Neural cell (in vitro differentiated cells): ENCODE measurements at regions not wholly inside any gene's neighbourhood (a gene's known extent, or its start where the extent isn't known, plus 50 kb on each side); places are given as distances from the start of the nearest gene placed in this dataset.

Experiments used
- H2AFZ ChIP-seq: fragments of 200-600, 300-800 bp; sonication (generic), shearing (Covaris generic); 2 replicates; pipeline ENCODE4 v1.6.0; 2014; ENCODE audit warnings: low read depth, mild to moderate bottlenecking, antibody characterized with exemption, low read length, moderate library complexity
- H3F3A ChIP-seq: fragments of 200-600 bp; shearing (Covaris generic); 2 replicates; pipeline ENCODE4 v1.6.1; 2016; ENCODE audit warnings: mild to moderate bottlenecking, moderate library complexity, mixed read lengths, antibody characterized with exemption, low read length; ENCODE audit not compliant: insufficient read depth, poor library complexity, severe bottlenecking
- H3K27ac ChIP-seq: fragments of 200-600, 300-800 bp; sonication (generic), shearing (Covaris generic); 2 replicates; pipeline ENCODE4 v1.5.1; 2014; ENCODE audit warnings: mild to moderate bottlenecking, low read length, moderate library complexity
- H3K27me3 ChIP-seq: fragments of 300-800, 200-600 bp; sonication (generic), shearing (Covaris generic); 2 replicates; pipeline ENCODE4 v1.6.0; 2014; ENCODE audit warnings: mild to moderate bottlenecking, low read depth, low read length, moderate library complexity; ENCODE audit not compliant: insufficient read depth
- H3K36me3 ChIP-seq: fragments of 300-800, 200-600 bp; sonication (generic), shearing (Covaris generic); 2 replicates; pipeline ENCODE4 v1.5.1; 2014; ENCODE audit warnings: mild to moderate bottlenecking, antibody characterized with exemption, low read length, moderate library complexity; ENCODE audit not compliant: insufficient read depth
- H3K4me2 ChIP-seq: fragments of 300-800, 200-600 bp; sonication (generic), shearing (Covaris generic); 2 replicates; pipeline ENCODE4 v1.6.0; 2014; ENCODE audit warnings: mild to moderate bottlenecking, low read length
- H3K4me3 ChIP-seq: fragments of 300-800, 200-600 bp; sonication (generic), shearing (Covaris generic); 2 replicates; pipeline ENCODE4 v1.5.1; 2014; ENCODE audit warnings: mild to moderate bottlenecking, low read length, moderate library complexity
- H3K79me2 ChIP-seq: fragments of 200-600 bp; shearing (Covaris generic); replicated peaks from 2 replicates; pipeline ENCODE4 v1.6.0; 2014; ENCODE audit warnings: mild to moderate bottlenecking, low read length, moderate library complexity; ENCODE audit not compliant: insufficient read depth
- H3K9ac ChIP-seq: fragments of 300-800, 200-600 bp; sonication (generic), shearing (Covaris generic); 2 replicates; pipeline ENCODE4 v1.6.1; 2016; ENCODE audit warnings: mild to moderate bottlenecking, low read length, mixed read lengths
- H3K9me2 ChIP-seq: fragments of 200-600 bp; shearing (Covaris generic); 2 replicates; pipeline ENCODE4 v1.6.1; 2016; ENCODE audit warnings: mild to moderate bottlenecking, low read length, mixed read lengths; ENCODE audit not compliant: insufficient read depth
- H3K9me3 ChIP-seq: fragments of 200-600, 300-800 bp; sonication (generic), shearing (Covaris generic); 2 replicates; pipeline ENCODE4 v1.6.1; 2016; ENCODE audit warnings: mild to moderate bottlenecking, mixed run types, low read length, moderate library complexity, mixed read lengths
- H4K20me1 ChIP-seq: fragments of 200-600 bp; shearing (Covaris generic); 2 replicates; pipeline ENCODE4 v1.6.1; 2016; ENCODE audit warnings: mild to moderate bottlenecking, mixed run types; ENCODE audit not compliant: insufficient read depth
- CTCF ChIP-seq: fragments of 450-650 bp; IDR thresholded peaks from 2 replicates; pipeline ENCODE4 v1.5.1; 2014; ENCODE audit warnings: antibody characterized with exemption, mild to moderate bottlenecking, moderate library complexity; ENCODE audit not compliant: poor library complexity, severe bottlenecking
- EP300 ChIP-seq: fragments of 450-650 bp; conservative IDR thresholded peaks from 2 replicates; pipeline ENCODE4 v1.6.1; 2014; ENCODE audit warnings: antibody characterized with exemption, mild to moderate bottlenecking, moderate library complexity; ENCODE audit not compliant: poor library complexity, severe bottlenecking
- EZH2 ChIP-seq: fragments of 200-600, 300-800 bp; shearing (Covaris generic), sonication (generic); IDR thresholded peaks from 2 replicates; pipeline ENCODE4 v1.6.1; 2014; ENCODE audit warnings: antibody characterized with exemption, low read length, borderline replicate concordance, mild to moderate bottlenecking; ENCODE audit not compliant: insufficient read depth, poor library complexity, severe bottlenecking
- MXI1 ChIP-seq: fragments of 450-650 bp; conservative IDR thresholded peaks from 2 replicates; pipeline ENCODE4 v1.6.1; 2014; ENCODE audit warnings: antibody characterized with exemption, mild to moderate bottlenecking; ENCODE audit not compliant: poor library complexity, severe bottlenecking
- POLR2AphosphoS5 ChIP-seq: IDR thresholded peaks from 2 replicates; pipeline ENCODE4 v1.6.1; 2012
- RAD21 ChIP-seq: fragments of 450-650 bp; conservative IDR thresholded peaks from 2 replicates; pipeline ENCODE4 v1.6.1; 2014; ENCODE audit warnings: antibody characterized with exemption, mild to moderate bottlenecking, moderate library complexity
- REST ChIP-seq: IDR thresholded peaks from 2 replicates; pipeline ENCODE4 v1.6.1; 2012; ENCODE audit warnings: borderline replicate concordance
- SMC3 ChIP-seq: fragments of 450-650 bp; conservative IDR thresholded peaks from 2 replicates; pipeline ENCODE4 v1.6.1; 2014; ENCODE audit warnings: antibody characterized with exemption, mild to moderate bottlenecking, moderate library complexity; ENCODE audit not compliant: poor library complexity
- TAF1 ChIP-seq: IDR thresholded peaks from 2 replicates; pipeline ENCODE4 v1.6.1; 2012; ENCODE audit warnings: low read depth

GRCh38 chr22:19577422-19577966, 53.3 kb upstream of the CLDN5 start:
- no peaks in the 10 kb centered on the region for H3K9me3 ChIP-seq
- TF ChIP-seq REST (no peak), SMC3 (no peak), RAD21 (no peak), MXI1 (no peak), CTCF (no peak), POLR2AphosphoS5 (no peak), EZH2 (no peak)
- H3K27ac ChIP-seq, result no peak overlapping the region
- no peak overlapping the region for H3K9ac ChIP-seq
- H3K4me3 ChIP-seq, result no peak overlapping the region
- H4K20me1 ChIP-seq, result no peaks in the 10 kb centered on the region
- H3K36me3 ChIP-seq, result no peaks in the 10 kb centered on the region
- H3K27me3 ChIP-seq, result no peaks in the 10 kb centered on the region
- H3F3A ChIP-seq, result no peaks in the 10 kb centered on the region
- no peak overlapping the region for H2AFZ ChIP-seq
- H3K9me2 ChIP-seq, result no peaks in the 10 kb centered on the region
- no peaks in the 10 kb centered on the region for H3K79me2 ChIP-seq
- H3K4me2 ChIP-seq, result no peak overlapping the region

- Histone ChIP-seq H3K9me2 (no peaks in the 10 kb centered on the region), H3K36me3 (no peaks in the 10 kb centered on the region), H3K27ac (no peak overlapping the region), H3K9ac (no peak overlapping the region), H3K79me2 (no peaks in the 10 kb centered on the region), H3K27me3 (no peaks in the 10 kb centered on the region), H4K20me1 (no peaks in the 10 kb centered on the region), H2AFZ (no peak overlapping the region), H3K4me3 (no peak overlapping the region), H3K9me3 (no peaks in the 10 kb centered on the region), H3F3A (no peaks in the 10 kb centered on the region), H3K4me2 (no peak overlapping the region)
- TF ChIP-seq RAD21, result no peak
- no peak for TF ChIP-seq CTCF
- TF ChIP-seq POLR2AphosphoS5, result no peak
- no peak for TF ChIP-seq TAF1
- no peak for TF ChIP-seq MXI1
- no peak for TF ChIP-seq REST
- no peak for TF ChIP-seq EP300
- TF ChIP-seq EZH2, result no peak
- no peak for TF ChIP-seq SMC3
These were observed 54.2 kb upstream of the CLDN5 start for GRCh38 chr22:19578180-19579004.
